ENCODE measurements at regions not wholly inside any gene's neighbourhood (a gene's known extent, or its start where the extent isn't known, plus 50 kb on each side); places are given as distances from the start of the nearest gene placed in this dataset.

- DNase-seq (ENCODE audit: low read depth), result no peak
- in situ Hi-C loops (cut with HindIII; ENCODE audit: low sequenced_read_pairs), result no loop called here
- TF ChIP-seq, protein P1, sequence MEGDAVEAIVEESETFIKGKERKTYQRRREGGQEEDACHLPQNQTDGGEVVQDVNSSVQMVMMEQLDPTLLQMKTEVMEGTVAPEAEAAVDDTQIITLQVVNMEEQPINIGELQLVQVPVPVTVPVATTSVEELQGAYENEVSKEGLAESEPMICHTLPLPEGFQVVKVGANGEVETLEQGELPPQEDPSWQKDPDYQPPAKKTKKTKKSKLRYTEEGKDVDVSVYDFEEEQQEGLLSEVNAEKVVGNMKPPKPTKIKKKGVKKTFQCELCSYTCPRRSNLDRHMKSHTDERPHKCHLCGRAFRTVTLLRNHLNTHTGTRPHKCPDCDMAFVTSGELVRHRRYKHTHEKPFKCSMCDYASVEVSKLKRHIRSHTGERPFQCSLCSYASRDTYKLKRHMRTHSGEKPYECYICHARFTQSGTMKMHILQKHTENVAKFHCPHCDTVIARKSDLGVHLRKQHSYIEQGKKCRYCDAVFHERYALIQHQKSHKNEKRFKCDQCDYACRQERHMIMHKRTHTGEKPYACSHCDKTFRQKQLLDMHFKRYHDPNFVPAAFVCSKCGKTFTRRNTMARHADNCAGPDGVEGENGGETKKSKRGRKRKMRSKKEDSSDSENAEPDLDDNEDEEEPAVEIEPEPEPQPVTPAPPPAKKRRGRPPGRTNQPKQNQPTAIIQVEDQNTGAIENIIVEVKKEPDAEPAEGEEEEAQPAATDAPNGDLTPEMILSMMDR (IDR thresholded peaks at IDR 0.05; ENCODE audit: low read depth, low read length, missing control alignments), result no peak
- no peak overlapping the region for H3K4me3 ChIP-seq (ENCODE audit: low read depth, low read length)
Observed at GRCh38 chr1:56084246-56084645, 495.1 kb downstream of the PLPP3 start.

GRCh38 chr1:56081736-56082135, 497.6 kb downstream of the PLPP3 start:
- TF ChIP-seq, protein P1 (IDR thresholded peaks at IDR 0.05; ENCODE audit: low read depth, low read length, missing control alignments), result no peak
- in situ Hi-C loops (cut with HindIII; ENCODE audit: low sequenced_read_pairs), result no loop called here
- H3K4me3 ChIP-seq (ENCODE audit: low read depth, low read length), result no peak overlapping the region
- no peak for DNase-seq (ENCODE audit: low read depth)

DNA sequence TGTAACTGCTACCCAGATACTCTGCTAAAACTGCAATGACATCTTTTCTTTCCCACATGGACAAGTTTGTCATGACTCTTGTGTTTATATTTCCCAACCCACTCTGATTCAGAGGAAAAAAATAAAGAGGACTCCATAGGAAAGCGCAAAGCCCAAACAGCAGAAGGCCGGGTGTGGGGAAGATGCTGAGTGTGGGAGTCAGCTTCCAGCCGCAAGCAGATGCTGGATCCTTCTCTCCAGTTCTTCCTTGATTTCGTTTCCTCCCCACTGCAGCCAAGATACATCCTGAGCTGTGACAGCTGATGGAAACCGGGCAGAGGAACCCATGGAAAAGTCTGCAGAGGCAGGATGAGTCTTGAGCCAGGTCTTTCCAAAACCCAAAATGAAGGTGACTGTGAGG, 498.2 kb downstream of the PLPP3 start:
- TF ChIP-seq, protein P1 (IDR thresholded peaks at IDR 0.05; ENCODE audit: low read depth, low read length, missing control alignments), result no peak
- in situ Hi-C loops (cut with HindIII; ENCODE audit: low sequenced_read_pairs), result no loop called here
- no peak overlapping the region for H3K4me3 ChIP-seq (ENCODE audit: low read depth, low read length)
- no peak for DNase-seq (ENCODE audit: low read depth)

DNA sequence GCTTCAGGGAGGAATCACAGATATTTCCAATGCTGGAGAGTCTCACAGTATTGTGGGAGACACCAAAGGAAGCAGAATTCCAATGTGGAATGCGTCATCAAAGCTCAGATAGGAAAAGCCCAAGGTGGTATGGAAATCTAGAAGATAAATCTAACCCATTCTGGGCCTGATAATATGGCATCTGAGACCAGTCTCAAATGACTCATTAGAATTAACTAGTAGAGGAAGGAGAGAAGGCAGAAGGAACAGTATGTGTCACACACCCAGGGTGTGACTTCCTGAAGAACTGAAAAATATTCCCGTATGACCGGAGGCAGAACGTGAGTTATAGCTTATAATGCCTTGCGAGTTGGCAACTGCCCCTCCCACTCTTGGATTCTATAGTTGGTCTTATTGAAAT, 499.2 kb downstream of the PLPP3 start:
- TF ChIP-seq, protein P1 (IDR thresholded peaks at IDR 0.05; ENCODE audit: low read depth, low read length, missing control alignments), result no peak
- in situ Hi-C loops (cut with HindIII; ENCODE audit: low sequenced_read_pairs), result no loop called here
- H3K4me3 ChIP-seq (ENCODE audit: low read depth, low read length), result no peak overlapping the region
- DNase-seq (ENCODE audit: low read depth), result no peak

- no peak overlapping the region for H3K4me3 ChIP-seq (ENCODE audit: low read depth, low read length)
- TF ChIP-seq, protein P1 (IDR thresholded peaks at IDR 0.05; ENCODE audit: low read depth, low read length, missing control alignments), result no peak
- in situ Hi-C loops (cut with HindIII; ENCODE audit: low sequenced_read_pairs), result no loop called here
- no peak for DNase-seq (ENCODE audit: low read depth)
Observed at GRCh38 chr1:56079391-56079790, 500.0 kb downstream of the PLPP3 start.

DNA sequence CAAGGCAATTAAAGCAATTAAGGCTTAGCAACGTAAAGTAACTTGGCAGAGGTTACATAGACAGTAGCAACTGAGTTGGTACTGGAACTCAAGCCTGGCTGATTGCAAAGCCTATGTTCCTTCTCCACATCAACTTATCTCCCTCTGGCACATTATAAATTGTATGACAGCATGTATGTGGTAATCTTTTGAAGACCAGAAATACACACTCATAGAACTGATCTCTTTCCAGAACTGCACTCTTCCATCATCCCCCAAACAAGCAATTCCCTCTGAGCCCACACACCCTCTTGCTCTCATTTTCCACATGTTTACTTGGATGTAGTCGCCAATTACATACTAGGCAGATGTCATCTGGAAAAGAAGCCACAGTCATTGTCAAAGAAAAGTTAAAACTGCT, 502.2 kb downstream of the PLPP3 start:
- TF ChIP-seq, protein P1 (IDR thresholded peaks at IDR 0.05; ENCODE audit: low read depth, low read length, missing control alignments), result no peak
- no peak overlapping the region for H3K4me3 ChIP-seq (ENCODE audit: low read depth, low read length)
- in situ Hi-C loops (cut with HindIII; ENCODE audit: low sequenced_read_pairs), result no loop called here
- DNase-seq (ENCODE audit: low read depth), result no peak

Data from astrocyte of the cerebellum (primary cell).